Trophoblast cell (in vitro differentiated cells and primary cell): ENCODE measurements at regions not wholly inside any gene's neighbourhood (a gene's known extent, or its start where the extent isn't known, plus 50 kb on each side); places are given as distances from the start of the nearest gene placed in this dataset.
"Not testable (repeated sequence)": the region's sequence is repeated elsewhere in the genome, so short reads cannot be mapped to it uniquely, and the experiment has no call there.

ENCODE experiments used
- DNase-seq, 2 donors: peaks; one replicate each; pipeline ENCODE4 v3.0.0-alpha.2; 2016
- H2AFZ ChIP-seq: 2 replicates; pipeline ENCODE4 v1.6.1; 2013; ENCODE audit warnings: low read length, moderate library complexity, mild to moderate bottlenecking; ENCODE audit not compliant: insufficient read depth, poor library complexity
- H2AK5ac ChIP-seq: 2 replicates; pipeline ENCODE4 v1.6.1; 2013; ENCODE audit warnings: mild to moderate bottlenecking, low read length
- H2BK120ac ChIP-seq: 2 replicates; pipeline ENCODE4 v1.6.1; 2013; ENCODE audit warnings: low read length, mild to moderate bottlenecking, moderate library complexity; ENCODE audit not compliant: insufficient read depth, poor library complexity
- H2BK12ac ChIP-seq: 2 replicates; pipeline ENCODE4 v1.6.1; 2013; ENCODE audit warnings: mild to moderate bottlenecking, low read length, moderate library complexity
- H2BK5ac ChIP-seq: 2 replicates; pipeline ENCODE4 v1.6.1; 2013; ENCODE audit warnings: low read length, low read depth, moderate library complexity, mild to moderate bottlenecking; ENCODE audit not compliant: poor library complexity
- H3K14ac ChIP-seq: 2 replicates; pipeline ENCODE4 v1.6.1; 2013; ENCODE audit warnings: mild to moderate bottlenecking, low read length
- H3K18ac ChIP-seq: 2 replicates; pipeline ENCODE4 v1.6.1; 2013; ENCODE audit warnings: mild to moderate bottlenecking, low read length
- H3K23ac ChIP-seq: 2 replicates; pipeline ENCODE4 v1.6.1; 2013; ENCODE audit warnings: low read length
- H3K27ac ChIP-seq: 2 replicates; pipeline ENCODE4 v1.5.1; 2013; ENCODE audit warnings: low read depth, mild to moderate bottlenecking, inconsistent platforms, low read length, moderate library complexity
- H3K27me3 ChIP-seq: 2 replicates; pipeline ENCODE4 v1.6.1; 2013; ENCODE audit warnings: inconsistent platforms, mild to moderate bottlenecking, low read length, moderate library complexity; ENCODE audit not compliant: insufficient read depth
- H3K36me3 ChIP-seq, 2 experiments: 1 replicate in 1 of 2; 2 replicates in 1 of 2; pipeline ENCODE4 v1.6.1; 2013; ENCODE audit warnings: low read length in 2 of 2, mild to moderate bottlenecking in 2 of 2, moderate library complexity in 1 of 2; ENCODE audit not compliant: insufficient read depth in 2 of 2, control insufficient read depth in 1 of 2
- H3K4ac ChIP-seq: 2 replicates; pipeline ENCODE4 v1.6.1; 2013; ENCODE audit warnings: low read depth, mild to moderate bottlenecking, low read length, moderate library complexity
- H3K4me1 ChIP-seq, 2 experiments: 1 replicate in 1 of 2; 2 replicates in 1 of 2; pipeline ENCODE4 v1.6.1; 2013; ENCODE audit warnings: low read length in 2 of 2, mild to moderate bottlenecking in 2 of 2, moderate library complexity in 1 of 2; ENCODE audit not compliant: insufficient read depth in 2 of 2, control insufficient read depth in 1 of 2
- H3K4me2 ChIP-seq: 2 replicates; pipeline ENCODE4 v1.6.1; 2013; ENCODE audit warnings: inconsistent platforms, mild to moderate bottlenecking, low read length, moderate library complexity
- H3K4me3 ChIP-seq: 2 replicates; pipeline ENCODE4 v1.5.1; 2013; ENCODE audit warnings: mild to moderate bottlenecking, low read depth, low read length, inconsistent platforms
- H3K79me1 ChIP-seq: one replicate; pipeline ENCODE4 v1.6.1; 2013; ENCODE audit warnings: low read length
- H3K79me2 ChIP-seq: 2 replicates; pipeline ENCODE4 v1.6.1; 2013; ENCODE audit warnings: low read length, mild to moderate bottlenecking; ENCODE audit not compliant: control insufficient read depth, insufficient read depth, poor library complexity
- H3K9ac ChIP-seq: 2 replicates; pipeline ENCODE4 v1.6.1; 2013; ENCODE audit warnings: mild to moderate bottlenecking, low read length
- H3K9me3 ChIP-seq: 2 replicates; pipeline ENCODE4 v1.6.1; 2013; ENCODE audit warnings: low read depth, mild to moderate bottlenecking, control low read depth, inconsistent platforms, low read length; ENCODE audit not compliant: insufficient read depth
- H4K12ac ChIP-seq: 2 replicates; pipeline ENCODE4 v1.6.1; 2013; ENCODE audit warnings: low read depth, mild to moderate bottlenecking, low read length, moderate library complexity
- H4K8ac ChIP-seq: 2 replicates; pipeline ENCODE4 v1.6.1; 2013; ENCODE audit warnings: low read depth, mild to moderate bottlenecking, low read length, moderate library complexity
- H4K91ac ChIP-seq: one replicate; pipeline ENCODE4 v1.6.1; 2013; ENCODE audit warnings: low read depth, mild to moderate bottlenecking, low read length, moderate library complexity
- WGBS: extraction: QIAGEN DNeasy Blood & Tissue Kit; methylation state at CpG from one replicate; pipeline ENCODE4 v1.1.7; 2013; ENCODE audit warnings: missing lambda C conversion rate; ENCODE audit not compliant: insufficient read length, insufficient coverage; ENCODE audit errors: extremely low coverage; 5-methylcytosine and 5-hydroxymethylcytosine counted together

- WGBS = no CpG with 5 or more reads among the region's 7 CpGs
- H3K18ac ChIP-seq = peak overlapping the region; percentile 79
- DNase-seq = peak in 1 of 2 donors; percentile 23
These were observed 110.6 kb upstream of the PPM1J start for GRCh38 chr1:112825563-112826216.

GRCh38 chr1:112825075-112825474 lies 109.9 kb upstream of the PPM1J start:
- Histone ChIP-seq H3K4me1 (peaks cover 27 to 31% of the 10 kb centered on the region in 2 experiments), H3K14ac (peak overlapping the region; percentile 87), H3K79me2 (peaks cover 11% of the 10 kb centered on the region), H3K27ac (peak overlapping the region; percentile 83), H4K91ac (peak overlapping the region; percentile 94), H2BK5ac (peak overlapping the region; percentile 72), H4K12ac (peak overlapping the region; percentile 51), H3K4ac (peak overlapping the region; percentile 96), H4K8ac (peak overlapping the region; percentile 81), H2AFZ (peak overlapping the region; percentile 54), H3K79me1 (peaks cover 44% of the 10 kb centered on the region), H2BK120ac (peak overlapping the region; percentile 87), H2AK5ac (peak overlapping the region; percentile 88), H3K18ac (peak overlapping the region; percentile 68), H2BK12ac (peak overlapping the region; percentile 98)
- H3K36me3 ChIP-seq, H3K27me3 ChIP-seq, H3K9ac ChIP-seq, H3K23ac ChIP-seq, H3K4me2 ChIP-seq, H3K4me3 ChIP-seq, H3K9me3 ChIP-seq: not testable (repeated sequence)
- peak in 1 of 2 donors; percentile 50 for DNase-seq
- no CpG with 5 or more reads among the region's 6 CpGs for WGBS

More at GRCh38 chr1:112825563-112826216, 110.6 kb upstream of the PPM1J start:
- H2AFZ ChIP-seq, H3K23ac ChIP-seq, H3K9me3 ChIP-seq, H3K4me3 ChIP-seq, H3K27me3 ChIP-seq, H3K4me2 ChIP-seq, H3K36me3 ChIP-seq, H3K9ac ChIP-seq: not testable (repeated sequence)
- Histone ChIP-seq H4K8ac (peak overlapping the region; percentile 81), H3K27ac (peak overlapping the region; percentile 83), H3K79me2 (peaks cover 11% of the 10 kb centered on the region), H3K4ac (peak overlapping the region; percentile 67), H3K4me1 (peaks cover 27 to 31% of the 10 kb centered on the region in 2 experiments), H2AK5ac (peak overlapping the region; percentile 92), H3K79me1 (peaks cover 43% of the 10 kb centered on the region), H3K14ac (peak overlapping the region; percentile 91), H4K12ac (peak overlapping the region; percentile 60), H2BK12ac (peak overlapping the region; percentile 95), H4K91ac (peak overlapping the region; percentile 94), H2BK120ac (peak overlapping the region; percentile 87), H2BK5ac (peak overlapping the region; percentile 98)

- H3K4me1 ChIP-seq = peaks cover 27 to 33% of the 10 kb centered on the region in 2 experiments
- peak overlapping the region; percentile 84 for H2AK5ac ChIP-seq
- peak overlapping the region; percentile 65 for H4K91ac ChIP-seq
- WGBS = no CpG with 5 or more reads among the region's 7 CpGs
- not testable (repeated sequence) for H2AFZ ChIP-seq, H3K9ac ChIP-seq, H3K27me3 ChIP-seq, H3K9me3 ChIP-seq, H3K36me3 ChIP-seq, H3K4me3 ChIP-seq, DNase-seq, H3K23ac ChIP-seq, H3K4ac ChIP-seq, H4K8ac ChIP-seq, H4K12ac ChIP-seq
- H2BK5ac ChIP-seq = peak overlapping the region; percentile 82
- peak overlapping the region; percentile 20 for H3K14ac ChIP-seq
- H3K27ac ChIP-seq = peak overlapping the region; percentile 78
- peak overlapping the region; percentile 59 for H3K18ac ChIP-seq
- H3K4me2 ChIP-seq = peak overlapping the region; percentile 48
- H2BK120ac ChIP-seq = peak overlapping the region; percentile 69
- peak overlapping the region; percentile 60 for H2BK12ac ChIP-seq
- peaks cover 11% of the 10 kb centered on the region for H3K79me2 ChIP-seq
- peaks cover 47% of the 10 kb centered on the region for H3K79me1 ChIP-seq
These were observed 106.4 kb upstream of the PPM1J start for GRCh38 chr1:112821307-112822063.

- Histone ChIP-seq H4K91ac (peak overlapping the region; percentile 51), H3K27me3 (no peaks in the 10 kb centered on the region), H3K9me3 (no peaks in the 10 kb centered on the region), H2BK12ac (peak overlapping the region; percentile 91), H2AK5ac (no peak overlapping the region), H3K18ac (no peak overlapping the region), H3K27ac (peak overlapping the region; percentile 57), H2BK120ac (no peak overlapping the region), H2AFZ (no peak overlapping the region), H3K4ac (peak overlapping the region; percentile 65), H3K79me2 (peaks cover 5% of the 10 kb centered on the region), H3K4me2 (no peak overlapping the region), H3K14ac (no peak overlapping the region), H4K12ac (no peak overlapping the region), H3K4me1 (peaks cover 19 to 27% of the 10 kb centered on the region in 2 experiments), H3K79me1 (peaks cover 33% of the 10 kb centered on the region), H3K36me3 (no peaks in the 10 kb centered on the region), H3K23ac (no peak overlapping the region), H3K4me3 (no peak overlapping the region), H4K8ac (peak overlapping the region; percentile 75), H3K9ac (no peak overlapping the region), H2BK5ac (peak overlapping the region; percentile 34)
- peak in 1 of 2 donors; percentile 84 for DNase-seq
- no CpG with 5 or more reads among the region's 4 CpGs for WGBS
These were observed 104.0 kb upstream of the PPM1J start for GRCh38 chr1:112818990-112819689.
